HEK293 (cell line): ENCODE measurements at regions not wholly inside any gene's neighbourhood (a gene's known extent, or its start where the extent isn't known, plus 50 kb on each side); places are given as distances from the start of the nearest gene placed in this dataset.

ENCODE experiments used
- CTCF ChIA-PET: fragments of 350-600 bp; formaldehyde crosslinking; extraction: SDS; loops from one replicate; lab custom pipeline; 2021; ENCODE audit warnings: antibody characterized with exemption; lab: Yijun Ruan, JAX
- POLR2A ChIA-PET: fragments of 300-600 bp; formaldehyde crosslinking; extraction: SDS; loops from one replicate; lab custom pipeline; 2020; ENCODE audit warnings: antibody characterized with exemption, inconsistent platforms; lab: Yijun Ruan, JAX
- H3K27ac ChIP-seq: fragments of 200-500 bp; sonication (Bioruptor generic); 2 replicates; pipeline ENCODE4 v1.5.1; 2014; ENCODE audit warnings: low read depth, low read length, control low read depth, inconsistent platforms; ENCODE audit errors: extremely low read depth
- H3K36me3 ChIP-seq, 2 experiments: fragments of 200-500 bp in 1 of 2; sonication (Bioruptor generic) in 1 of 2; 1 replicate in 1 of 2; 2 replicates in 1 of 2; pipeline ENCODE4 v1.5.1; 2014 to 2017; ENCODE audit warnings: inconsistent platforms in 2 of 2, low read length in 2 of 2; ENCODE audit not compliant: control insufficient read depth in 2 of 2, insufficient read depth in 1 of 2
- H3K4me1 ChIP-seq: fragments of 200-500 bp; sonication (Bioruptor generic); 2 replicates; pipeline ENCODE4 v1.5.1; 2014; ENCODE audit warnings: mild to moderate bottlenecking, low read length, inconsistent platforms; ENCODE audit not compliant: control insufficient read depth, insufficient read depth
- H3K4me3 ChIP-seq: 2 replicates; pipeline ENCODE4 v1.5.1; 2011; ENCODE audit warnings: low read depth, mild to moderate bottlenecking, control low read depth, low read length, moderate library complexity
- H3K9me3 ChIP-seq: fragments of 200-500 bp; sonication (Bioruptor generic); 2 replicates; pipeline ENCODE4 v1.5.1; 2014; ENCODE audit warnings: low read depth, low read length, inconsistent platforms; ENCODE audit not compliant: control insufficient read depth, insufficient read depth
- GLI2 ChIP-seq: fragments of 450-650 bp; formaldehyde crosslinking; IDR thresholded peaks from 2 replicates; pipeline ENCODE4; 2017; ENCODE audit warnings: missing biosample characterization, missing genetic modification characterization, low read depth, borderline replicate concordance
- GLIS2 ChIP-seq: fragments of 450-650 bp; formaldehyde crosslinking; IDR thresholded peaks from 2 replicates; pipeline ENCODE4 v1.5.1; 2016; ENCODE audit warnings: missing biosample characterization, missing genetic modification characterization
- HOXC10 ChIP-seq: sonication (generic); formaldehyde crosslinking; IDR thresholded peaks from 2 replicates; pipeline ENCODE4 v1.8.1; 2023; ENCODE audit warnings: mild to moderate bottlenecking, missing genetic modification reagents
- HOXD13 ChIP-seq: sonication (generic); formaldehyde crosslinking; IDR thresholded peaks from 2 replicates; pipeline ENCODE4 v1.8.0; 2022; ENCODE audit warnings: missing genetic modification reagents, borderline replicate concordance
- MEIS1 ChIP-seq: sonication (generic); formaldehyde crosslinking; IDR thresholded peaks from 2 replicates; pipeline ENCODE4 v1.8.1; 2022; ENCODE audit warnings: missing genetic modification reagents, mild to moderate bottlenecking, borderline replicate concordance
- RBAK ChIP-seq: fragments of 450-650 bp; formaldehyde crosslinking; IDR thresholded peaks from 2 replicates; pipeline ENCODE4 v1.5.1; 2016; ENCODE audit warnings: missing biosample characterization, missing genetic modification characterization
- ZBTB1 ChIP-seq: fragments of 450-650 bp; formaldehyde crosslinking; IDR thresholded peaks from 2 replicates; pipeline ENCODE4 v1.5.1; 2016; ENCODE audit warnings: missing biosample characterization, missing genetic modification characterization
- ZBTB17 ChIP-seq: fragments of 450-650 bp; formaldehyde crosslinking; IDR thresholded peaks from 2 replicates; pipeline ENCODE4 v1.5.1; 2016; ENCODE audit warnings: missing biosample characterization, missing genetic modification characterization
- ZFHX2 ChIP-seq: fragments of 450-650 bp; formaldehyde crosslinking; conservative IDR thresholded peaks from 2 replicates; pipeline ENCODE4 v1.5.1; 2016; ENCODE audit warnings: missing biosample characterization, missing genetic modification characterization
- ZFP69B ChIP-seq: fragments of 450-650 bp; formaldehyde crosslinking; IDR thresholded peaks from 2 replicates; pipeline ENCODE4 v1.5.1; 2016; ENCODE audit warnings: missing biosample characterization, missing genetic modification characterization
- ZNF121 ChIP-seq: fragments of 450-650 bp; formaldehyde crosslinking; IDR thresholded peaks from 2 replicates; pipeline ENCODE4 v1.5.1; 2016; ENCODE audit warnings: missing biosample characterization, missing genetic modification characterization
- ZNF211 ChIP-seq: fragments of 450-650 bp; formaldehyde crosslinking; IDR thresholded peaks from 2 replicates; pipeline ENCODE4 v1.5.1; 2016; ENCODE audit warnings: low read depth, missing biosample characterization, missing genetic modification characterization
- ZNF23 ChIP-seq: fragments of 450-650 bp; formaldehyde crosslinking; IDR thresholded peaks from 2 replicates; pipeline ENCODE4 v1.5.1; 2016; ENCODE audit warnings: missing biosample characterization, missing genetic modification characterization, borderline replicate concordance
- ZNF280D ChIP-seq: fragments of 450-650 bp; formaldehyde crosslinking; IDR thresholded peaks from 2 replicates; pipeline ENCODE4 v1.5.1; 2016; ENCODE audit warnings: missing biosample characterization, missing genetic modification characterization
- ZNF302 ChIP-seq: fragments of 450-650 bp; formaldehyde crosslinking; IDR thresholded peaks from 2 replicates; pipeline ENCODE4 v1.5.1; 2016; ENCODE audit warnings: missing biosample characterization, missing genetic modification characterization, low read depth
- ZNF350 ChIP-seq: fragments of 450-650 bp; formaldehyde crosslinking; IDR thresholded peaks from 2 replicates; pipeline ENCODE4 v1.5.0; 2017; ENCODE audit warnings: missing biosample characterization, mild to moderate bottlenecking, missing genetic modification characterization
- ZNF354C ChIP-seq: fragments of 450-650 bp; formaldehyde crosslinking; IDR thresholded peaks from 2 replicates; pipeline ENCODE4 v1.5.1; 2016; ENCODE audit warnings: missing biosample characterization, missing genetic modification characterization, low read depth, borderline replicate concordance
- ZNF362 ChIP-seq: fragments of 450-650 bp; formaldehyde crosslinking; IDR thresholded peaks from 2 replicates; pipeline ENCODE4 v1.5.1; 2016; ENCODE audit warnings: missing biosample characterization, missing genetic modification characterization
- ZNF501 ChIP-seq: fragments of 450-650 bp; formaldehyde crosslinking; IDR thresholded peaks from 2 replicates; pipeline ENCODE4 v1.5.1; 2016; ENCODE audit warnings: missing biosample characterization, missing genetic modification characterization
- ZNF521 ChIP-seq: fragments of 450-650 bp; formaldehyde crosslinking; IDR thresholded peaks from 2 replicates; pipeline ENCODE4 v1.5.1; 2017; ENCODE audit warnings: missing biosample characterization, mild to moderate bottlenecking, missing genetic modification characterization
- ZNF548 ChIP-seq: fragments of 450-650 bp; formaldehyde crosslinking; IDR thresholded peaks from 2 replicates; pipeline ENCODE4 v1.5.1; 2016; ENCODE audit warnings: missing biosample characterization, missing genetic modification characterization
- ZNF658 ChIP-seq: fragments of 450-650 bp; formaldehyde crosslinking; IDR thresholded peaks from 2 replicates; pipeline ENCODE4; 2016; ENCODE audit warnings: missing biosample characterization, missing genetic modification characterization
- ZNF670 ChIP-seq: fragments of 450-650 bp; formaldehyde crosslinking; IDR thresholded peaks from 2 replicates; pipeline ENCODE4 v1.5.1; 2016; ENCODE audit warnings: missing biosample characterization, missing genetic modification characterization, low read depth
- ZNF677 ChIP-seq: fragments of 450-650 bp; IDR thresholded peaks from 2 replicates; pipeline ENCODE4 v1.5.0; 2018; ENCODE audit warnings: missing biosample characterization, mild to moderate bottlenecking, missing genetic modification characterization, moderate library complexity
- ZNF791 ChIP-seq: fragments of 450-650 bp; formaldehyde crosslinking; IDR thresholded peaks from 2 replicates; pipeline ENCODE4 v1.5.1; 2016; ENCODE audit warnings: missing biosample characterization, missing genetic modification characterization
- ZNF843 ChIP-seq: fragments of 450-650 bp; formaldehyde crosslinking; IDR thresholded peaks from 2 replicates; pipeline ENCODE4 v1.5.1; 2016; ENCODE audit warnings: missing biosample characterization, missing genetic modification characterization
- TF ChIP-seq, protein P1 (sequence below): fragments of 450-650 bp; formaldehyde crosslinking; IDR thresholded peaks from 2 replicates; pipeline ENCODE4 v1.5.1; 2017; ENCODE audit warnings: missing biosample characterization, missing genetic modification characterization

GRCh38 chr6:9583753-9584352 lies 831.0 kb downstream of the TFAP2A start:
- Histone ChIP-seq H3K4me3 (no peak overlapping the region), H3K9me3 (no peaks in the 10 kb centered on the region), H3K4me1 (no peaks in the 10 kb centered on the region), H3K36me3 (no peaks in the 10 kb centered on the region), H3K27ac (no peak overlapping the region)
- POLR2A ChIA-PET: interaction anchor here (0.5 kb wide), 1 partner anchor 1659 kb away, joined by 3 read pairs; no protein-coding TSS in a partner anchor
- CTCF ChIA-PET: no interaction called here
- no peak for TF ChIP-seq ZBTB1 (tag by site-specific recombination)
- no peak for TF ChIP-seq ZNF121 (tag by site-specific recombination)
- no peak for TF ChIP-seq GLI2 (tag by site-specific recombination)
- TF ChIP-seq ZNF280D (tag by site-specific recombination): no peak
- TF ChIP-seq ZNF843 (tag by site-specific recombination): no peak
- no peak for TF ChIP-seq GLIS2 (tag by site-specific recombination)
- TF ChIP-seq ZNF362 (tag by site-specific recombination): no peak
- no peak for TF ChIP-seq RBAK (tag by site-specific recombination)
- TF ChIP-seq ZFP69B (tag by site-specific recombination): no peak
- TF ChIP-seq ZNF350 (tag by site-specific recombination): no peak
- TF ChIP-seq ZNF548 (tag by site-specific recombination): no peak

GRCh38 chr6:9581155-9581554 lies 833.7 kb downstream of the TFAP2A start:
- ChIA-PET POLR2A (no interaction called here), CTCF (interaction anchor here (0.7 to 1.1 kb wide), 3 partner anchors 15 to 848 kb away, joined by 3 to 5 read pairs (median 3); no protein-coding TSS in a partner anchor)
- TF ChIP-seq ZNF302 (no peak), ZNF791 (tag by site-specific recombination) (no peak), HOXD13 (CRISPR knock-in tag) (no peak), ZNF501 (tag by site-specific recombination) (no peak), MEIS1 (no peak), ZNF658 (tag by site-specific recombination) (no peak), ZNF670 (tag by site-specific recombination) (no peak), ZNF211 (tag by site-specific recombination) (no peak), ZNF521 (tag by site-specific recombination) (no peak), HOXC10 (CRISPR knock-in tag) (no peak), ZNF677 (no peak), ZBTB17 (tag by site-specific recombination) (no peak), ZNF23 (tag by site-specific recombination) (no peak), ZNF354C (tag by site-specific recombination) (no peak), ZFHX2 (no peak)
- TF ChIP-seq, protein P1, sequence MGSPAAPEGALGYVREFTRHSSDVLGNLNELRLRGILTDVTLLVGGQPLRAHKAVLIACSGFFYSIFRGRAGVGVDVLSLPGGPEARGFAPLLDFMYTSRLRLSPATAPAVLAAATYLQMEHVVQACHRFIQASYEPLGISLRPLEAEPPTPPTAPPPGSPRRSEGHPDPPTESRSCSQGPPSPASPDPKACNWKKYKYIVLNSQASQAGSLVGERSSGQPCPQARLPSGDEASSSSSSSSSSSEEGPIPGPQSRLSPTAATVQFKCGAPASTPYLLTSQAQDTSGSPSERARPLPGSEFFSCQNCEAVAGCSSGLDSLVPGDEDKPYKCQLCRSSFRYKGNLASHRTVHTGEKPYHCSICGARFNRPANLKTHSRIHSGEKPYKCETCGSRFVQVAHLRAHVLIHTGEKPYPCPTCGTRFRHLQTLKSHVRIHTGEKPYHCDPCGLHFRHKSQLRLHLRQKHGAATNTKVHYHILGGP (tag by site-specific recombination): no peak
- no peaks in the 10 kb centered on the region for H3K9me3 ChIP-seq
- H3K27ac ChIP-seq: no peak overlapping the region
- no peaks in the 10 kb centered on the region for H3K4me1 ChIP-seq
- no peaks in the 10 kb centered on the region for H3K36me3 ChIP-seq
- H3K4me3 ChIP-seq: no peak overlapping the region
